CD14-positive monocyte (primary cell): ENCODE measurements at regions not wholly inside any gene's neighbourhood (a gene's known extent, or its start where the extent isn't known, plus 50 kb on each side); places are given as distances from the start of the nearest gene placed in this dataset.

Experiments used
- DNase-seq, 3 donors: peaks; one replicate each; pipeline ENCODE4 v3.0.0-alpha.2; 2011 to 2022
- H2AFZ ChIP-seq: 2 replicates; pipeline ENCODE4 v1.6.0; 2012; ENCODE audit warnings: mild to moderate bottlenecking, low read depth, low read length, inconsistent platforms; ENCODE audit not compliant: insufficient read depth, poor library complexity, severe bottlenecking
- H3K27ac ChIP-seq, 2 donors: 1 replicate in 1 of 2; 2 replicates in 1 of 2; pipeline ENCODE4 v1.5.1; 2012 to 2013; ENCODE audit warnings: low read length in 2 of 2, control low read depth in 1 of 2, inconsistent platforms in 1 of 2, low read depth in 1 of 2, mild to moderate bottlenecking in 1 of 2
- H3K27me3 ChIP-seq, 2 donors: one replicate each; pipeline versions ENCODE4 v1.6.0 to v1.6.1; 2011 to 2013; ENCODE audit warnings: low read length in 2 of 2; ENCODE audit not compliant: control insufficient read depth in 2 of 2, insufficient read depth in 2 of 2
- H3K36me3 ChIP-seq, 2 donors: replicated peaks in 1 of 2; 1 replicate in 1 of 2; 2 replicates in 1 of 2; pipeline versions ENCODE4 v1.5.1 to v1.6.1; 2012 to 2013; ENCODE audit warnings: low read length in 2 of 2, control low read depth in 1 of 2, inconsistent platforms in 1 of 2, mild to moderate bottlenecking in 1 of 2; ENCODE audit not compliant: insufficient read depth in 2 of 2, control insufficient read depth in 1 of 2
- H3K4me1 ChIP-seq, 2 donors: 1 replicate in 1 of 2; 2 replicates in 1 of 2; pipeline versions ENCODE4 v1.5.1 to v1.6.1; 2012 to 2013; ENCODE audit warnings: low read length in 2 of 2, control low read depth in 1 of 2, inconsistent platforms in 1 of 2, mild to moderate bottlenecking in 1 of 2, moderate library complexity in 1 of 2; ENCODE audit not compliant: insufficient read depth in 2 of 2, control insufficient read depth in 1 of 2
- H3K4me2 ChIP-seq: replicated peaks from 2 replicates; pipeline ENCODE3; 2012; ENCODE audit warnings: low read length, moderate library complexity, mild to moderate bottlenecking; ENCODE audit not compliant: poor library complexity, severe bottlenecking; ENCODE audit errors: extremely low read depth
- H3K4me3 ChIP-seq, 3 experiments: fragments of 200-600 bp in 1 of 3; sonication (generic) in 1 of 3; replicated peaks in 1 of 3; 1 replicate in 2 of 3; 2 replicates in 1 of 3; pipeline ENCODE4 v1.5.1; 2011 to 2013; ENCODE audit warnings: low read length in 3 of 3, mild to moderate bottlenecking in 3 of 3, control low read depth in 2 of 3, low read depth in 2 of 3, inconsistent platforms in 1 of 3, moderate library complexity in 1 of 3
- H3K79me2 ChIP-seq: 2 replicates; pipeline ENCODE4 v1.6.0; 2012; ENCODE audit warnings: mild to moderate bottlenecking, control low read depth, inconsistent platforms, low read length, moderate library complexity; ENCODE audit not compliant: insufficient read depth
- H3K9ac ChIP-seq: 2 replicates; pipeline ENCODE4 v1.6.0; 2017; ENCODE audit warnings: low read length, mild to moderate bottlenecking; ENCODE audit not compliant: insufficient read depth, poor library complexity, severe bottlenecking
- H3K9me3 ChIP-seq, 2 donors: replicated peaks in 1 of 2; 1 replicate in 1 of 2; 2 replicates in 1 of 2; pipeline versions ENCODE4 v1.5.1 to v1.6.1; 2012 to 2013; ENCODE audit warnings: low read length in 2 of 2, control low read depth in 1 of 2; ENCODE audit not compliant: control insufficient read depth in 1 of 2, insufficient read depth in 1 of 2
- H4K20me1 ChIP-seq: 2 replicates; pipeline ENCODE4 v1.6.0; 2012; ENCODE audit warnings: mild to moderate bottlenecking, low read length, control low read depth, moderate library complexity; ENCODE audit not compliant: insufficient read depth
- H3K27ac Mint-ChIP-seq, 7 donors: one replicate each; pipeline ENCODE4 v1.8.0; 2020; ENCODE audit warnings: mild to moderate bottlenecking in 7 of 7, mixed read lengths in 7 of 7, moderate library complexity in 6 of 7, inconsistent platforms in 2 of 7
- H3K27me3 Mint-ChIP-seq, 3 donors: one replicate each; pipeline ENCODE4 v1.8.0; 2021 to 2022; ENCODE audit warnings: low read depth in 3 of 3, mild to moderate bottlenecking in 3 of 3, mixed read lengths in 3 of 3, moderate library complexity in 3 of 3, inconsistent platforms in 1 of 3
- H3K36me3 Mint-ChIP-seq, 2 donors: one replicate each; pipeline ENCODE4 v1.8.0; 2020; ENCODE audit warnings: mixed read lengths in 2 of 2, inconsistent platforms in 1 of 2, mild to moderate bottlenecking in 1 of 2
- H3K4me1 Mint-ChIP-seq: one replicate; pipeline ENCODE4 v1.8.0; 2020; ENCODE audit warnings: mild to moderate bottlenecking, mixed read lengths
- H3K4me3 Mint-ChIP-seq, 2 donors: one replicate each; pipeline ENCODE4 v1.8.0; 2020; ENCODE audit warnings: mild to moderate bottlenecking in 2 of 2, mixed read lengths in 2 of 2, moderate library complexity in 1 of 2
- H3K9me3 Mint-ChIP-seq, 7 donors: one replicate each; pipeline ENCODE4 v1.8.0; 2020 to 2022; ENCODE audit warnings: mixed read lengths in 7 of 7, mild to moderate bottlenecking in 6 of 7, moderate library complexity in 6 of 7, inconsistent platforms in 2 of 7
- CTCF ChIP-seq: fragments of 200-600 bp; IDR thresholded peaks from one replicate; pipeline ENCODE4 v1.8.0; 2022; ENCODE audit warnings: antibody characterized with exemption, mild to moderate bottlenecking
- WGBS: methylation state at CpG from one replicate; pipeline ENCODE4 v1.1.5; 2013; ENCODE audit warnings: missing lambda C conversion rate; ENCODE audit not compliant: insufficient coverage; 5-methylcytosine and 5-hydroxymethylcytosine counted together
- intact Hi-C, 2 donors: fragments of 100-400 bp; cut with micrococcal nuclease; formaldehyde crosslinking; loops; one replicate each; pipeline versions ENCODE4 v1.15.0 to v1.15.1; 2023

- no peaks in the 10 kb centered on the region for H3K4me1 ChIP-seq
- Mint-ChIP-seq H3K4me1 (no peaks in the 10 kb centered on the region), H3K36me3 (no peaks in the 10 kb centered on the region), H3K27ac (no peak overlapping the region), H3K4me3 (no peak overlapping the region), H3K27me3 (peaks cover 0 to 5% (median 5%) of the 10 kb centered on the region in 3 donors), H3K9me3 (peaks cover 1 to 15% (median 9%) of the 10 kb centered on the region in 7 donors)
- H3K4me2 ChIP-seq = no peak overlapping the region
- H3K27me3 ChIP-seq = no peaks in the 10 kb centered on the region
- intact Hi-C loops = no loop called here
- no peak overlapping the region for H3K4me3 ChIP-seq
- no peak for TF ChIP-seq CTCF
- no peak overlapping the region for H3K27ac ChIP-seq
- H3K36me3 ChIP-seq = no peaks in the 10 kb centered on the region
- DNase-seq = no peak
- 98% methylated on average over 9 of the region's 13 CpGs for WGBS
- no peak overlapping the region for H3K9ac ChIP-seq
- H4K20me1 ChIP-seq = no peaks in the 10 kb centered on the region
- no peaks in the 10 kb centered on the region for H3K79me2 ChIP-seq
- H3K9me3 ChIP-seq = peaks cover 0 to 19% of the 10 kb centered on the region in 2 donors
- H2AFZ ChIP-seq = no peak overlapping the region
Observed at GRCh38 chr18:11533513-11533890, 75.9 kb upstream of the SLC35G4 start.

- H3K9me3 ChIP-seq = peaks cover 0 to 19% of the 10 kb centered on the region in 2 donors
- WGBS = 97% methylated on average over 29 of the region's 35 CpGs
- Mint-ChIP-seq H3K4me3 (no peak overlapping the region), H3K36me3 (no peaks in the 10 kb centered on the region), H3K27ac (no peak overlapping the region), H3K27me3 (peaks cover 0 to 5% (median 5%) of the 10 kb centered on the region in 3 donors), H3K4me1 (no peaks in the 10 kb centered on the region), H3K9me3 (peaks cover 1 to 15% (median 9%) of the 10 kb centered on the region in 7 donors)
- no peaks in the 10 kb centered on the region for H3K36me3 ChIP-seq
- H3K9ac ChIP-seq = no peak overlapping the region
- no peak for DNase-seq
- H2AFZ ChIP-seq = no peak overlapping the region
- TF ChIP-seq CTCF = no peak
- intact Hi-C loops = no loop called here
- H4K20me1 ChIP-seq = no peaks in the 10 kb centered on the region
- no peak overlapping the region for H3K4me3 ChIP-seq
- H3K4me1 ChIP-seq = no peaks in the 10 kb centered on the region
- no peak overlapping the region for H3K4me2 ChIP-seq
- H3K79me2 ChIP-seq = no peaks in the 10 kb centered on the region
- no peak overlapping the region for H3K27ac ChIP-seq
- H3K27me3 ChIP-seq = no peaks in the 10 kb centered on the region
Observed at GRCh38 chr18:11532758-11533512, 76.5 kb upstream of the SLC35G4 start.
